H4 (cell line): ENCODE measurements at regions not wholly inside any gene's neighbourhood (a gene's known extent, or its start where the extent isn't known, plus 50 kb on each side); places are given as distances from the start of the nearest gene placed in this dataset.
"Not testable (repeated sequence)": the region's sequence is repeated elsewhere in the genome, so short reads cannot be mapped to it uniquely, and the experiment has no call there.

Source experiments
- DNase-seq: peaks from one replicate; pipeline ENCODE4 v3.0.0-alpha.2; 2015; ENCODE audit warnings: low spot score

GRCh38 chr2:198639580-198639979 is 818.2 kb downstream of the SATB2 start:
- peak; percentile 5 for DNase-seq

GRCh38 chr2:198638577-198638976 is 819.2 kb downstream of the SATB2 start:
- no peak for DNase-seq

GRCh38 chr2:198630384-198630783 is 826.0 kb downstream of the PLCL1 start:
- no peak for DNase-seq

- DNase-seq = no peak
These were observed 824.2 kb downstream of the PLCL1 start for GRCh38 chr2:198628596-198628995.

- no peak for DNase-seq
These were observed 818.8 kb downstream of the PLCL1 start for GRCh38 chr2:198622986-198623730.

GRCh38 chr2:198615972-198616371 is 811.6 kb downstream of the PLCL1 start:
- peak; percentile 24 for DNase-seq

- DNase-seq = no peak
These were observed 806.8 kb downstream of the PLCL1 start for GRCh38 chr2:198611201-198611600.

- no peak for DNase-seq
These were observed 800.2 kb downstream of the PLCL1 start for GRCh38 chr2:198604599-198604998.

- not testable (repeated sequence) for DNase-seq
These were observed 798.6 kb downstream of the PLCL1 start for GRCh38 chr2:198602986-198603385.

GRCh38 chr2:198597648-198598047 is 793.3 kb downstream of the PLCL1 start:
- no peak for DNase-seq

GRCh38 chr2:198596985-198597384 is 792.6 kb downstream of the PLCL1 start:
- DNase-seq = no peak

GRCh38 chr2:198595721-198596120 is 791.3 kb downstream of the PLCL1 start:
- DNase-seq = no peak

GRCh38 chr2:198591586-198591985 is 787.2 kb downstream of the PLCL1 start:
- no peak for DNase-seq

GRCh38 chr2:198587741-198588140 is 783.3 kb downstream of the PLCL1 start:
- no peak for DNase-seq

GRCh38 chr2:198587240-198587639 is 782.8 kb downstream of the PLCL1 start:
- no peak for DNase-seq

GRCh38 chr2:198571393-198571792 is 767.0 kb downstream of the PLCL1 start:
- no peak for DNase-seq

GRCh38 chr2:198558176-198558575 is 753.8 kb downstream of the PLCL1 start:
- no peak for DNase-seq

- peak; percentile 5 for DNase-seq
These were observed 741.7 kb downstream of the PLCL1 start for GRCh38 chr2:198546122-198546521.

- DNase-seq = peak; percentile 6
These were observed 741.0 kb downstream of the PLCL1 start for GRCh38 chr2:198545411-198545810.

GRCh38 chr2:198544461-198544860 is 740.1 kb downstream of the PLCL1 start:
- no peak for DNase-seq

- DNase-seq = no peak
These were observed 730.4 kb downstream of the PLCL1 start for GRCh38 chr2:198534756-198535155.

GRCh38 chr2:198525211-198525969 is 721.0 kb downstream of the PLCL1 start:
- DNase-seq = no peak

- no peak for DNase-seq
These were observed 719.3 kb downstream of the PLCL1 start for GRCh38 chr2:198523710-198524109.
